Ovary (tissue), 3 donors: ENCODE measurements at regions not wholly inside any gene's neighbourhood (a gene's known extent, or its start where the extent isn't known, plus 50 kb on each side); places are given as distances from the start of the nearest gene placed in this dataset.

Experiments used
- EP300 ChIP-seq: sonication (generic); formaldehyde crosslinking; IDR thresholded peaks from one replicate; pipeline ENCODE4 v1.6.1; 2017; ENCODE audit warnings: antibody characterized with exemption
- TF ChIP-seq, protein P1 (sequence below), 3 donors: fragments of 450-650 bp in 2 of 3; fragments of 200-600 bp in 1 of 3; IDR thresholded peaks; one replicate each; pipeline versions ENCODE4 v1.5.1 to v1.8.0; 2016 to 2022; ENCODE audit warnings: antibody characterized with exemption in 3 of 3, mild to moderate bottlenecking in 1 of 3
- donor health status: DM: no; HTN: no; CAD: no.

DNA sequence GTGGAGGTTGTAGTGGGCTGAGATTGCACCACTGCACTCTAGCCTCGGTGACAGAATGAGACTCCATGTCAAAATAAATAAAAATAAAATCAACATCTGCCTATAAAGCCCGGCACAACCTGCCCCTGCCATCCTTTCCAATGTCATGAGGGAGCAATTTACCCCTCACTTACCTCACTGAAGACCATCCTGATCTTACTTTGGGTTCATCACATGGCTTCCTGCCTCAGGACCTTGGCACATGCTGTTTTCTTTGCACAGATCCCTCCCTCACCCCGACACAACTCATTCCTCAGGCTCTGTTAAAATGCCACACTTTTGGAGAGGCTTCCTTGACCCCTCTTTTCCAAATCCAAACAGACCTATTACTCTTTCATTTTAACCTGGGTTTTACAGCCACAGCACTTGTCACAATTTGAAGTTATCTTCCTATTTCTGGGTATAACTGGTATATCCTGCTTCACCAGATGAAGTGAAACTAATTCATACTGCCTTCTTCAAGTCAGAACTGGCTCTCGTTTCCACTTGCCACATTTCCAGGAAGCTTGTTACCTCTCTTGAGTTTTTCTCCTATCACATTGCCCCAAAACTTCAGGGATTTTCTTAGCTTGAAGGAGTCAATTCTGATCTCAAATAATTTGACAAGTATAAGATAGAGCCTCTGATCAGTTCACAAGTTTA lies 69.3 kb upstream of the PARD3 start:
- TF ChIP-seq, protein P1, sequence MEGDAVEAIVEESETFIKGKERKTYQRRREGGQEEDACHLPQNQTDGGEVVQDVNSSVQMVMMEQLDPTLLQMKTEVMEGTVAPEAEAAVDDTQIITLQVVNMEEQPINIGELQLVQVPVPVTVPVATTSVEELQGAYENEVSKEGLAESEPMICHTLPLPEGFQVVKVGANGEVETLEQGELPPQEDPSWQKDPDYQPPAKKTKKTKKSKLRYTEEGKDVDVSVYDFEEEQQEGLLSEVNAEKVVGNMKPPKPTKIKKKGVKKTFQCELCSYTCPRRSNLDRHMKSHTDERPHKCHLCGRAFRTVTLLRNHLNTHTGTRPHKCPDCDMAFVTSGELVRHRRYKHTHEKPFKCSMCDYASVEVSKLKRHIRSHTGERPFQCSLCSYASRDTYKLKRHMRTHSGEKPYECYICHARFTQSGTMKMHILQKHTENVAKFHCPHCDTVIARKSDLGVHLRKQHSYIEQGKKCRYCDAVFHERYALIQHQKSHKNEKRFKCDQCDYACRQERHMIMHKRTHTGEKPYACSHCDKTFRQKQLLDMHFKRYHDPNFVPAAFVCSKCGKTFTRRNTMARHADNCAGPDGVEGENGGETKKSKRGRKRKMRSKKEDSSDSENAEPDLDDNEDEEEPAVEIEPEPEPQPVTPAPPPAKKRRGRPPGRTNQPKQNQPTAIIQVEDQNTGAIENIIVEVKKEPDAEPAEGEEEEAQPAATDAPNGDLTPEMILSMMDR (IDR thresholded peaks at IDR 0.05), result no peak
- no peak for TF ChIP-seq EP300
